GM13977 (cell line): ENCODE measurements at regions not wholly inside any gene's neighbourhood (a gene's known extent, or its start where the extent isn't known, plus 50 kb on each side); places are given as distances from the start of the nearest gene placed in this dataset.

ENCODE experiments used
- DNase-seq: peaks from one replicate; pipeline ENCODE4 v3.0.0; 2012; ENCODE audit warnings: low spot score
- in situ Hi-C: fragments of 300-500 bp; cut with MboI; formaldehyde crosslinking; loops from one replicate; pipeline ENCODE4 v1.12.0; 2022; ENCODE audit warnings: low sequenced_read_pairs, low pct_unique_long_range_greater_than_20kb, mixed read lengths, inconsistent platforms; ENCODE audit not compliant: unreplicated experiment
- TF ChIP-seq, protein P1 (sequence below): IDR thresholded peaks from 2 replicates; pipeline ENCODE4 v1.5.1; 2012; ENCODE audit warnings: mild to moderate bottlenecking, control low read depth; ENCODE audit not compliant: insufficient read depth; ENCODE audit errors: extremely low read depth, missing control alignments

- no peak for DNase-seq
- TF ChIP-seq, protein P1, sequence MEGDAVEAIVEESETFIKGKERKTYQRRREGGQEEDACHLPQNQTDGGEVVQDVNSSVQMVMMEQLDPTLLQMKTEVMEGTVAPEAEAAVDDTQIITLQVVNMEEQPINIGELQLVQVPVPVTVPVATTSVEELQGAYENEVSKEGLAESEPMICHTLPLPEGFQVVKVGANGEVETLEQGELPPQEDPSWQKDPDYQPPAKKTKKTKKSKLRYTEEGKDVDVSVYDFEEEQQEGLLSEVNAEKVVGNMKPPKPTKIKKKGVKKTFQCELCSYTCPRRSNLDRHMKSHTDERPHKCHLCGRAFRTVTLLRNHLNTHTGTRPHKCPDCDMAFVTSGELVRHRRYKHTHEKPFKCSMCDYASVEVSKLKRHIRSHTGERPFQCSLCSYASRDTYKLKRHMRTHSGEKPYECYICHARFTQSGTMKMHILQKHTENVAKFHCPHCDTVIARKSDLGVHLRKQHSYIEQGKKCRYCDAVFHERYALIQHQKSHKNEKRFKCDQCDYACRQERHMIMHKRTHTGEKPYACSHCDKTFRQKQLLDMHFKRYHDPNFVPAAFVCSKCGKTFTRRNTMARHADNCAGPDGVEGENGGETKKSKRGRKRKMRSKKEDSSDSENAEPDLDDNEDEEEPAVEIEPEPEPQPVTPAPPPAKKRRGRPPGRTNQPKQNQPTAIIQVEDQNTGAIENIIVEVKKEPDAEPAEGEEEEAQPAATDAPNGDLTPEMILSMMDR, result no peak
- in situ Hi-C loops, result no loop called here
Observed at GRCh38 chr3:116947809-116948208, 238.2 kb downstream of the TUSC7 start.

DNA sequence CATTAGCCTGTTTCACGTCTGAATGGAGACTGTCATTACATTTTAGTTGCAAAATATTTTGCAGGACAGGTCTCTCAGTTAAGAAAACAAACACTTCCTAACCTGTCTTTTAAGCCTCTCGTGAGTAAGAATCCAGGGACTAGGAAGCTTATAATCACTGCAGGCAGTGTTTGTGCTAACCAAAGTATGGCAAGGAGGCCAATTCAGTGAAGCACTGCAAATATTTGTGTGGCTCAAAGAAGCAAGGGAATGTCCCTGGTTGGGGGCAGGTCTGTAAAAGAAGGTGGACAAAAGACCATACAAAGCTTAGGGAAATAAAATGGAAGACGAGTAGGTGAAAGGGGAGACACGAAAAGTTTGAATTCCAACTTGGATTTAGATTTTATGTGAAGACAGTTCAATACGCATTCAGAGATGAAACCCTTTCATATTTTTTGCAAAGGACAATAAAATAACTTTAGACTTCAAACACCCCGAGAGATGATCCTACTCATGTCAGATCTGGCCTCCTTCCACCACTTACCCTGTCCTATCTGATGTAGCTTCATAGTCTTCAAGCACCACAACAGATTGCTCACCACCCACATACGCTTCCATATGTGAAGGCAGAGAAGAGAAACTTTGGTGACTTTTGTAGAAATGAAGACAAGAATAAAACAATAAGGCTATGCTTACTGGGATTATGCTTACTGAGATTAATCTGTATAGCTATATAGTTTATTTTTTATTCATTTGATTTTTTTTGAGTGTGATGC lies 240.9 kb downstream of the TUSC7 start:
- no peak for DNase-seq
- in situ Hi-C loops, result no loop called here

DNA sequence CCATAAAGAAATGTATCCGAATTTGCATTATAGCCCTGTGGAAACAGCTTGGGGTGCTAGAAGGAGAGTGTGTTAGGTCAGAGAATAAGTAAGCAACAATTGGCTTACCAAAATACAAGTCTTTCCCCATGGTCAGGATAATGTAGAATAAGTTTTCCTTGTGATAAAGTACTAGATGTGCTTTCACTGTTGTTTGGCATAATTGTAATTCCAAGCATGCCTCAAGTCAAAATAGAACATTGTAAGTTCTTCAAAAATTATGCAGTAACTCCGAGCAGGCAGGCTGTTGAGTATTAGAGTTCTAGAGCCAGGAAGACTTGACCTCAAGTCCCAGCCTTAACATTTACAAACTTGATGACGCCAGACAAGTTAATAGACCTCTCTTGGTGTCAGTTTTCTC lies 242.0 kb downstream of the TUSC7 start:
- DNase-seq, result no peak
- TF ChIP-seq, protein P1, result no peak
- in situ Hi-C loops, result no loop called here

More for the DNA sequence above, 240.9 kb downstream of the TUSC7 start:
- TF ChIP-seq, protein P1, result no peak

- in situ Hi-C loops, result no loop called here
- DNase-seq, result no peak
- TF ChIP-seq, protein P1, result no peak
Observed at GRCh38 chr3:116958291-116958690, 248.7 kb downstream of the TUSC7 start.

DNA sequence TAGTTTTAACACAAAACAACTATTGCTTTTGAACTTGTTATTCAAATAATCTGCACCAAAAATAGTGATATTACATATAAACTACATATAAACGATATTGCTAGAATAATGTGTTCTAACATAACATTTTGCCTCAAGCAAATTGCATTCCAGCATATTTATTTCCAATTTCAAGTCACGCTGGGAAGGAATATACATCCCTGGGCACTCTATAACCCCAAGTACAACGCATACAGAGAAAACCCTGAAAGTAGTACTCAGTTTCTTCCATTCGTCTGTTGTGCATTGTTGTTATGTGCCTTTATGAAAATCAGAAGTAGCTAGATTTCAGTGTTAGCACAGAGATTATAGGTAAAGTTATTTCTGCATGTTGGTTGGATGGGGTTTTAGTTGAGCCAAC lies 251.5 kb downstream of the TUSC7 start:
- in situ Hi-C loops, result no loop called here
- TF ChIP-seq, protein P1, result no peak
- DNase-seq, result no peak

- DNase-seq, result no peak
- in situ Hi-C loops, result no loop called here
- TF ChIP-seq, protein P1, result no peak
Observed at GRCh38 chr3:116963802-116964201, 254.2 kb downstream of the TUSC7 start.
